C4-2B (cell line): ENCODE measurements at regions not wholly inside any gene's neighbourhood (a gene's known extent, or its start where the extent isn't known, plus 50 kb on each side); places are given as distances from the start of the nearest gene placed in this dataset.

Source experiments
- CTCF ChIP-seq: fragments of 450-650 bp; conservative IDR thresholded peaks from 2 replicates; pipeline ENCODE4 v1.5.1; 2017; ENCODE audit warnings: mild to moderate bottlenecking
- ZFX ChIP-seq: fragments of 450-650 bp; IDR thresholded peaks from 2 replicates; pipeline ENCODE4 v1.6.1; 2017

GRCh38 chr6:44044154-44044539 is 83.1 kb downstream of the MRPL14 start:
- TF ChIP-seq CTCF (no peak), ZFX (no peak)
